ENCODE measurements at regions not wholly inside any gene's neighbourhood (a gene's known extent, or its start where the extent isn't known, plus 50 kb on each side); places are given as distances from the start of the nearest gene placed in this dataset.

- Histone ChIP-seq H2BK15ac (ENCODE audit: low read depth, low read length) (no peak overlapping the region), H3K79me2 (ENCODE audit: insufficient read depth, low read length) (no peaks in the 10 kb centered on the region), H3K27ac (ENCODE audit: insufficient read length, low read depth, low read length) (no peak overlapping the region), H3K23ac (ENCODE audit: insufficient read length, low read depth, low read length) (no peak overlapping the region), H4K8ac (replicated peaks; ENCODE audit: insufficient read length, low read depth, low read length) (no peak overlapping the region), H3K4me1 (ENCODE audit: insufficient read depth, low read length) (no peaks in the 10 kb centered on the region; the same call in 1 of the 2 replicates), H2AFZ (ENCODE audit: low read length) (no peak overlapping the region), H3K23me2 (ENCODE audit: insufficient read length, low read depth, low read length, poor library complexity, severe bottlenecking) (no peaks in the 10 kb centered on the region), H2BK12ac (ENCODE audit: insufficient read length, low read depth, low read length) (no peak overlapping the region), H3K79me1 (ENCODE audit: insufficient read depth, low read depth, low read length, poor library complexity, severe bottlenecking) (no peaks in the 10 kb centered on the region), H4K91ac (ENCODE audit: insufficient read length, low read depth, low read length) (no peak overlapping the region), H4K20me1 (ENCODE audit: control insufficient read depth, insufficient read depth, insufficient read length) (no peaks in the 10 kb centered on the region), H3K4ac (ENCODE audit: low read depth, low read length) (no peak overlapping the region), H2BK5ac (ENCODE audit: insufficient read length, low read length) (no peak overlapping the region), H3K9ac (ENCODE audit: extremely low read depth, insufficient read length, low read length) (no peak overlapping the region), H2BK20ac (ENCODE audit: low read depth, low read length, poor library complexity, severe bottlenecking) (no peak overlapping the region), H3K14ac (ENCODE audit: insufficient read depth, low read length) (no peak overlapping the region), H2BK120ac (ENCODE audit: low read depth, low read length, poor library complexity, severe bottlenecking) (no peak overlapping the region), H3K56ac (ENCODE audit: insufficient read length, low read depth, low read length) (no peak overlapping the region), H3K18ac (ENCODE audit: insufficient read length, low read depth, low read length) (no peak overlapping the region), H3K4me2 (ENCODE audit: insufficient read depth, insufficient read length, low read length) (no peak overlapping the region), H3T11ph (ENCODE audit: low read length) (no peak overlapping the region), H3K27me3 (ENCODE audit: insufficient read depth, low read length) (no peaks in the 10 kb centered on the region), H3K9me3 (ENCODE audit: control insufficient read depth, low read depth, low read length) (no peaks in the 10 kb centered on the region), H4K5ac (ENCODE audit: insufficient read length, low read depth, low read length) (no peak overlapping the region), H2AK5ac (ENCODE audit: insufficient read length, low read length) (no peak overlapping the region)
- Mint-ChIP-seq H3K4me1 (peaks cover 20 to 25% of the 10 kb centered on the region in 2 experiments), H3K9me3 (no peaks in the 10 kb centered on the region; a peak in 1 of 5 replicates), H3K4me3 (no peak overlapping the region), H3K27ac (no peak overlapping the region), H3K36me3 (ENCODE audit: insufficient read depth in 1 of 3, low read depth in 3 of 3) (no peaks in the 10 kb centered on the region; a peak in 1 of 7 replicates), H3K27me3 (ENCODE audit: low read depth) (no peaks in the 10 kb centered on the region)
- DNase-seq: no peak
- TF ChIP-seq CTCF (conservative IDR thresholded peaks at IDR 0.05): no peak
- no CpG with 5 or more reads among the region's 11 CpGs for WGBS (ENCODE audit: extremely low coverage, insufficient read length, low lambda C conversion rate)
Measured at GRCh38 chr3:40877631-40878463, 321.5 kb upstream of the CTNNB1 start.

All from H9 (cell line).